AG09309 (cell line): ENCODE measurements at regions not wholly inside any gene's neighbourhood (a gene's known extent, or its start where the extent isn't known, plus 50 kb on each side); places are given as distances from the start of the nearest gene placed in this dataset.

Experiments
- DNase-seq: peaks from one replicate; pipeline ENCODE4 v3.0.0-alpha.2; 2010; ENCODE audit warnings: low read depth
- H3K4me3 ChIP-seq: 2 replicates; pipeline ENCODE4 v1.5.1; 2011; ENCODE audit warnings: mild to moderate bottlenecking, low read depth, low read length, moderate library complexity; ENCODE audit not compliant: control insufficient read depth
- TF ChIP-seq, protein P1 (sequence below): IDR thresholded peaks from 2 replicates; pipeline ENCODE4 v1.5.1; 2011; ENCODE audit warnings: mild to moderate bottlenecking, low read depth, low read length, inconsistent platforms; ENCODE audit not compliant: insufficient read depth, control insufficient read depth; ENCODE audit errors: missing control alignments

DNA sequence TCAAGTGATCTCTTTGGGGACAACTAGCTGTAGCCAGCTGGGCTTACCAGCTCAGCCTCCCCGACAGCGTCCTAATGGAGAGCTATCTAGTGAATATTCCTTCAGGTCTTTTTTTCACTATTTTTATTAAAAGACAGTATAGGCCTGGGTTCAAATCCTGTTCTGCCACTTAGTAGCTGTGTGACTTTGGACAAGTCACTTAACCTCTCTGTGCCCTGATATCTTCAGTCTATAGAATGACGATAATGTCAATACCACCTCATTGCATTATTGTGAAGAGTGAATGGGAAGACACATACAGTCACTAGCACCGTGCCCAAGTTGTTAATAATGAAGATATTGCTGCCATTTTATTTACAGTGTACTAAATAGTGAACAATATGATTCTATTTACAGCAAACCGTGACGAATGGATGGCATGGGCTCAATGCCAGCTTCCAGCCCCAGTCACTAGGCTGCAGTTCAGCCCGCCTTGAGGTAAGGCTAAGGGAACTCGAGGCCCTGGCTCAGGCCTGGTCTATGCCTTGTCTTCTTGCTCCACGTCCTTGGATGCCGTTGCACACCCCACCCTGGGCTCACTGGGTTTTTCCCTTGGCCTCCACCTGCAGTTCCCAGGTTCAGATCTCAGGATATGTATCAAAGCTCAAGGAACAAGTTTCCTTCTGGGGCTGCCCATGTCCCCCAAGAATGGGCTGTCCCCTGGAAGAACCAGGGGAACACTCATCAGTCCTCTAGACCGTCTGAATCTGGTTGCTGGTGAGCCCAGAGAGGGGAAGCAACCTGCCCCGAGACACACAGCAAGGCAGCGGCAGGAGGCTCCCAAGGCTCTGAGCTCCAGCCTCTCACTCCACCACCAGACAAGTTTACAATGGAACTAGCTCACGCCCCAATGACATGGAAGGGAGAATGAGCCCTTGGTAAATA lies 95.4 kb upstream of the TNRC6C start:
- no peak overlapping the region for H3K4me3 ChIP-seq
- no peak for DNase-seq
- TF ChIP-seq, protein P1, sequence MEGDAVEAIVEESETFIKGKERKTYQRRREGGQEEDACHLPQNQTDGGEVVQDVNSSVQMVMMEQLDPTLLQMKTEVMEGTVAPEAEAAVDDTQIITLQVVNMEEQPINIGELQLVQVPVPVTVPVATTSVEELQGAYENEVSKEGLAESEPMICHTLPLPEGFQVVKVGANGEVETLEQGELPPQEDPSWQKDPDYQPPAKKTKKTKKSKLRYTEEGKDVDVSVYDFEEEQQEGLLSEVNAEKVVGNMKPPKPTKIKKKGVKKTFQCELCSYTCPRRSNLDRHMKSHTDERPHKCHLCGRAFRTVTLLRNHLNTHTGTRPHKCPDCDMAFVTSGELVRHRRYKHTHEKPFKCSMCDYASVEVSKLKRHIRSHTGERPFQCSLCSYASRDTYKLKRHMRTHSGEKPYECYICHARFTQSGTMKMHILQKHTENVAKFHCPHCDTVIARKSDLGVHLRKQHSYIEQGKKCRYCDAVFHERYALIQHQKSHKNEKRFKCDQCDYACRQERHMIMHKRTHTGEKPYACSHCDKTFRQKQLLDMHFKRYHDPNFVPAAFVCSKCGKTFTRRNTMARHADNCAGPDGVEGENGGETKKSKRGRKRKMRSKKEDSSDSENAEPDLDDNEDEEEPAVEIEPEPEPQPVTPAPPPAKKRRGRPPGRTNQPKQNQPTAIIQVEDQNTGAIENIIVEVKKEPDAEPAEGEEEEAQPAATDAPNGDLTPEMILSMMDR = no peak

- DNase-seq = no peak
- H3K4me3 ChIP-seq = no peak overlapping the region
- TF ChIP-seq, protein P1 = no peak
Measured at GRCh38 chr17:77863814-77864161, 94.7 kb upstream of the TNRC6C start.

DNA sequence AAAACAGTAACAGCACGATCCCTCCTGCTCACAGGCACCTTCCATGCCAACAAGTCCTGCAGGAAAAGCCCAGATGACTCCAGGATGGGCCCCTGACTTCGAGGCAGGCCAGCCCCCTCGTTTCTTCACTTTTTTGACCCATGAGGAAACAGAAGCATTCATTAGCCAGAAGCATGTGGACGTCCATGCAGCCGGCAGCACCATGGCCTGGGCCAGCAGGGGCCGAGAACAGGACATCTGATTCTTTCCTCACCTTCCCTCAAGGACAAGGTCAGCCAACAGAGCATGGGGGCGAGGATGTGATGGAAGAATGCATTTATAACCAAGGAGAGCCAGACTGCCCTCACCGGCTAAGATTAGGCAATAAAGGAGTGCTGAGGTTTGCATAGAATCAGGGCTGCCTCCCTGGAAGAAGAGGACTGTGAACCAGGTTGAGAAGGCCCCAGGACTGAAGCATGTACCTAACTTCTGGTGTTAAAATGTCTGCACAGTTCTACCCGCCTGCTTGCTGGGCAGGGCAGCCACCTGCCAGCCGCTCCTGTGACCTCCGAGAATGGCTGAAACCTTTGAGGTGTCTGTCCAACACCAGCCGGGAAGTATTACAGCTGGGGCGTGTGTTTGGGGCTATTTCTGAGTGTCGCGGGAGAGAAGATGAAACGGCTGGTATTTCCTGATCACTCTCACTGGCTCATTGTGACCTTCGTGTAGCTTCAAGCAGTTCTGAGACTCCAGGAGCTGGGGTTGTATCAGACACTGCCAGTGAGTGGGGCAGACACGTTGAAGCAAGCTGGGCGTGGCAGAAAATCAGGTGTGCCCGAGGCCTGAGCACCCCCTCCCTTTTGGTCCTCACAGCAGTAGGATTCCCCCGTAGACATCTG lies 94.0 kb upstream of the TNRC6C start:
- no peak overlapping the region for H3K4me3 ChIP-seq
- TF ChIP-seq, protein P1 = no peak
- DNase-seq = no peak

DNA sequence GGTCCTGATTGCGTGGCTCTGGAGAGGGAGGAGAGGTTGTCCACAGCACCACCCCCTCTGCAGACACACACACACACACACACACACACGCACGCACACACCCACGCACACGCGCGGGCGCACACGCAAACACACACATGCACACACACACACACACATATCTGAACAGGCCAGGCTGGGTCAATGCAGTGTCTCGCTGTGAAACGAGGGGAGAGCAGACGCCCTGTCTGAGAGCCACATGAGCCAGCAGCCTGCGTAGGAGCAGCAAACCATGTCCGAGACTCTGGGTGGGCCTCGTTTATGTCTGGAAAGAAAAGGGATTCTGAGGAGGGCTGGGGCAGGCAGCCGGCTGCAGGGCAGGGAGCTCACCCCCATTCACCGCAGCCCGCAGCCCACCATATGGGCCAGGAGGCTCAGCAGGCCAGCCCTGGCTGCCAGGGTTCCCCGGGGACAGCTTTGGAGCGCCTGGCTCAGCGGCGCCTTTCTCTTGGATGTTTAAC lies 93.3 kb upstream of the TNRC6C start:
- H3K4me3 ChIP-seq = no peak overlapping the region
- TF ChIP-seq, protein P1 = no peak
- DNase-seq = no peak

- TF ChIP-seq, protein P1 = no peak
- no peak for DNase-seq
- no peak overlapping the region for H3K4me3 ChIP-seq
Measured at GRCh38 chr17:77865716-77866115, 92.8 kb upstream of the TNRC6C start.

- H3K4me3 ChIP-seq = no peak overlapping the region
- TF ChIP-seq, protein P1 = no peak
- no peak for DNase-seq
Measured at GRCh38 chr17:77867308-77867781, 91.2 kb upstream of the TNRC6C start.
